Mucosa of descending colon (tissue), 3 donors: ENCODE measurements at regions not wholly inside any gene's neighbourhood (a gene's known extent, or its start where the extent isn't known, plus 50 kb on each side); places are given as distances from the start of the nearest gene placed in this dataset.

Experiments used
- ATAC-seq: fragments of 200-7000 bp; cut with Tn5 transposase; one replicate; pipeline ENCODE4 v1.9.1; 2020; ENCODE audit warnings: mild to moderate bottlenecking, moderate library complexity
- DNase-seq, 3 donors: peaks; one replicate each; pipeline ENCODE4 v3.0.0-alpha.2; 2020
- H3K36me3 ChIP-seq: fragments of 200-600 bp; one replicate; pipeline ENCODE4 v1.8.0; 2021; ENCODE audit warnings: low read depth, mild to moderate bottlenecking
- H3K4me1 ChIP-seq: fragments of 200-600 bp; one replicate; pipeline ENCODE4 v1.8.0; 2021; ENCODE audit warnings: low read depth, mild to moderate bottlenecking
- H3K4me3 ChIP-seq: fragments of 200-600 bp; one replicate; pipeline ENCODE4 v1.8.0; 2021; ENCODE audit warnings: mild to moderate bottlenecking
- H3K9me3 ChIP-seq: fragments of 200-600 bp; one replicate; pipeline ENCODE4 v1.8.0; 2021; ENCODE audit warnings: mild to moderate bottlenecking
- intact Hi-C, 2 donors: fragments of 100-400 bp; cut with DNase I in 1 of 2; cut with micrococcal nuclease in 1 of 2; formaldehyde crosslinking; loops; one replicate each; pipeline versions ENCODE4 v1.11.0 to v1.11.1; 2022; cut with DNase I, micrococcal nuclease
- TF ChIP-seq, protein P1 (sequence below): fragments of 200-600 bp; IDR thresholded peaks from one replicate; pipeline ENCODE4 v1.8.0; 2022; ENCODE audit warnings: antibody characterized with exemption, mild to moderate bottlenecking
- donor health status: DM: no; HTN: no; CAD: no; lungs with moderate emphysema.
- donor health status: DM: no; HTN: no; CAD: no.
- donor health status: DM: no; HTN: yes; CAD: no.

DNA sequence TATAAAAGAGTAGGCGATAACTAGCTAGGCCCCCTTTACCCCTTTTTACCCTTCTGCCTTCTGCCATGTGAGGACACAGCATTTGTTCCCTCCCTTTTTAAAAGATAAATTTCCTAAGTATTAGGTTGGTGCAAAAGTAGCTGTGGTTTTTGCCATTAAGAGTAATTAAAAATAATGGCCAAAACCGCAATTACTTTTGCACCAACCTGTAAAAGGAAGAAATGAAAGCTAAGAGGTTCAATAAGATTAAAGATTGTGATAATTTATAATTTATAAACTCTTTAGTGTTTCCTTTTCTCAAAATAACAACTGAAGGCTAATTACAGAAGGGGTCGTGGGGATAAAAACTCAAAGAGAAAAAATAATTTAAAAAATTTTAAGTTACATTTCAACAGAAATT is 283.5 kb upstream of the PDZRN3 start:
- TF ChIP-seq, protein P1, sequence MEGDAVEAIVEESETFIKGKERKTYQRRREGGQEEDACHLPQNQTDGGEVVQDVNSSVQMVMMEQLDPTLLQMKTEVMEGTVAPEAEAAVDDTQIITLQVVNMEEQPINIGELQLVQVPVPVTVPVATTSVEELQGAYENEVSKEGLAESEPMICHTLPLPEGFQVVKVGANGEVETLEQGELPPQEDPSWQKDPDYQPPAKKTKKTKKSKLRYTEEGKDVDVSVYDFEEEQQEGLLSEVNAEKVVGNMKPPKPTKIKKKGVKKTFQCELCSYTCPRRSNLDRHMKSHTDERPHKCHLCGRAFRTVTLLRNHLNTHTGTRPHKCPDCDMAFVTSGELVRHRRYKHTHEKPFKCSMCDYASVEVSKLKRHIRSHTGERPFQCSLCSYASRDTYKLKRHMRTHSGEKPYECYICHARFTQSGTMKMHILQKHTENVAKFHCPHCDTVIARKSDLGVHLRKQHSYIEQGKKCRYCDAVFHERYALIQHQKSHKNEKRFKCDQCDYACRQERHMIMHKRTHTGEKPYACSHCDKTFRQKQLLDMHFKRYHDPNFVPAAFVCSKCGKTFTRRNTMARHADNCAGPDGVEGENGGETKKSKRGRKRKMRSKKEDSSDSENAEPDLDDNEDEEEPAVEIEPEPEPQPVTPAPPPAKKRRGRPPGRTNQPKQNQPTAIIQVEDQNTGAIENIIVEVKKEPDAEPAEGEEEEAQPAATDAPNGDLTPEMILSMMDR, result no peak
- no peak for ATAC-seq
- Histone ChIP-seq H3K9me3 (no peaks in the 10 kb centered on the region), H3K36me3 (no peaks in the 10 kb centered on the region), H3K4me1 (no peaks in the 10 kb centered on the region), H3K4me3 (no peak overlapping the region)
- no peak for DNase-seq
- intact Hi-C loops, result no loop called here

DNA sequence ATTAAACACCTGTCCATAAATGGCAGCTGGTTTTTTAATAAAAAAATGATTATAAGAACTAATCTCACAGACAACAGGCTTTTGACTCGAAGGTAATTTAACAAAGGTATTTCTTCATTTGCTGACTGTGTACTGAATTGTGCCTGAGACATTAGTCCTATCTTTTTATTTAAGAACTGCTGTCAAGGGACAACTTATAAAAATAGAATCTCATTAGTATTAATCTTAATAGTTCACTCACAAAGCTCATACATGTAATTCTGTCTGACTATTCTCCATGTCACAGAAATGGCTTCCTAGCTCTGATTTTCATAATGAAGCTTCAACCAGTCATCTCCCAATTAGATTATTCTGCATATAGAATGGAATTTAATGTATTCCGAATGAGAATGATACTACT is 276.9 kb upstream of the PDZRN3 start:
- intact Hi-C loops, result no loop called here
- H3K9me3 ChIP-seq, result no peaks in the 10 kb centered on the region
- H3K36me3 ChIP-seq, result no peaks in the 10 kb centered on the region
- TF ChIP-seq, protein P1, result no peak
- DNase-seq (no peak), ATAC-seq (no peak)
- no peaks in the 10 kb centered on the region for H3K4me1 ChIP-seq
- no peak overlapping the region for H3K4me3 ChIP-seq

DNA sequence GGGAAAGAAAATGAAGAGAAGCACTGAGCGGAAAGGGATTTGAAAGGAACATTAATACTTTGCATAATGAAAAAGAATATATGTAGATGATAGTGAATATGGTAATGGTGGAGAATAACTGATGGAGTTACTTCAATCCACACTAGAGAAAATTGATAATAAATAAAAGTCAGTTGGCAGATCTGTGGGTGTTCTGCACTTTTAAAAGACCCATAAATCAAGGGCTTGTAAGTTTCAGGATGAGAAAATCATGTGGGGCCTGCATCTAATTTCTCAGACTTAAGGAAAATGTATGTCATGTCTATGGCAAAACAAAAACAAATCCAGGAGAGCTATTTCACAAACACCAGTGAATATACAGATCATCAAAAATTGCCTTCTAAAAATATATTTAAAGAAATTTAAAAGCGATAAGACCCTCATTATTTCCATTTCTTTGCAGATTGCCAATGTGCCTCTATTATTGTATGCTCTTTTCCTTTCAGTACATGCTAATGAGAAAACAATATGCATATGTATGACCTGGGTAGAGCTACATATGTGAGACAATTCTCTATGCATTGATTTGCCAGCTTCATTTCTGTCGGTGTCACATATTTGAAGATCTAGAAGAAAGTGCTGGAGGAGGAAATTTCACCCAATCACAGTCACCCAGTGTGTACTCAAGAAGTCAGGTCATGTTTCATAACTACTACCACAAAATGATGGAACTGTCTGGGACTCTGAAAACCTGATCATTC is 269.9 kb upstream of the PDZRN3 start:
- H3K4me3 ChIP-seq, result no peak overlapping the region
- no peaks in the 10 kb centered on the region for H3K4me1 ChIP-seq
- no peak for ATAC-seq
- TF ChIP-seq, protein P1, result no peak
- no peak for DNase-seq
- H3K9me3 ChIP-seq, result no peaks in the 10 kb centered on the region
- no peaks in the 10 kb centered on the region for H3K36me3 ChIP-seq
- intact Hi-C loops, result no loop called here

DNA sequence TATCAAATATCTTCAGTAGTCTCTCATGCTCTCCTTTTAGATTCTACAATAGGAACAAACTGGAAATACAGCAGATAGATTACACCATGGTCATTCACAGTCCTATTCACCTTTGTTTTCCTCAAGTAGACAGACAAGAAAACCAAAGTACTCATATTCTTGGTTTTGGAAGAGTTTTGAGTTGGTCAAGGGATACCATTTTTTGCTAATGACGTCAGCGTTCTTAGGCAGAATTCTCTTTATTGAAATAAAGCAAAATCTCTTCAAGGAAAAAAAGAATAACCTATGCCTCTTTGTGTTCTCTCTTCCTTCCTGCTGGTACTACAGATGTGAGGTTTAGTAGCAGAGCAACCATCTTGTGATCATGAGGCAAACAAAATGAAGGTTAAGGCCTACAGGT is 268.3 kb upstream of the PDZRN3 start:
- TF ChIP-seq, protein P1, result no peak
- Histone ChIP-seq H3K4me3 (no peak overlapping the region), H3K4me1 (no peaks in the 10 kb centered on the region), H3K36me3 (no peaks in the 10 kb centered on the region), H3K9me3 (no peaks in the 10 kb centered on the region)
- ATAC-seq (no peak), DNase-seq (no peak)
- intact Hi-C loops, result no loop called here

DNA sequence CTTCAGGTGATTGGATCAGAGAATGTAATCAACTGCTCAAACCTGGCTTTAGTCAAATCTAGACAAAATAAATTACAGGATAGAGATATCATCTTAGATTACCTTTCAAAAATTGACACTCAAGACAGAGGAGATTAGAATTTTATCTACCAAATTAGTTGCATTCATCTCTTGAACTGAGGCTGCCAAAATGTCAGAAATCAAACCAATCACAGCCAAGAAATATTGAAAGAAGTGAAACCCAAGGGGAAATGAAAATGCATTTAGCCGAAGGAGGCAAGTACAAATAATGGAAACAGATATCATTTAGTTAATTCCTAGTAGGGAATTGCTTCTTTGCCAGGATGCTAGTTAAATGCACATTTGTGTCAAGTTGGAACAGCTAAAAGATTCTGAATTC is 261.1 kb upstream of the PDZRN3 start:
- ATAC-seq (no peak), DNase-seq (no peak)
- no peaks in the 10 kb centered on the region for H3K36me3 ChIP-seq
- TF ChIP-seq, protein P1, result no peak
- no peaks in the 10 kb centered on the region for H3K4me1 ChIP-seq
- H3K9me3 ChIP-seq, result no peaks in the 10 kb centered on the region
- no peak overlapping the region for H3K4me3 ChIP-seq
- intact Hi-C loops, result no loop called here

DNA sequence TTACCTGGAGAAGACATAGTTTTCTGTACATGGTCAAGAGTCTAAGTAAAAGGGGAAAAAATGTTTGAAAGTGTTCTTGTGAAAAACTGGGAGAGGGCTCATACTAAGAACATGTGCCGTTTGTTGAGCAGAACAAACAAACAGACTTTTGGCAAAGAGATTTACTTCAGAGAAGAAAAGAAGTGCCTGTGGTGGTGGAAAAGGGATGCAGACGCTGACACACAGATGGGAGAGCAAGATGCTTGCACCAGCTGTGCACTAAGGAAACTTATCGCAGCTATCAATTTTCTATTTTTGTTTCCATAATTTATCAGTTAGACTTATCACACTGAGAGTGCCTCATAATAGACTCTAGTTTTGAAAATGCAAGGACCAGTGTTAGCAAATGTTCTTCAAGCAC is 259.6 kb upstream of the PDZRN3 start:
- TF ChIP-seq, protein P1, result no peak
- H3K36me3 ChIP-seq, result no peaks in the 10 kb centered on the region
- ATAC-seq (no peak), DNase-seq (no peak)
- H3K4me3 ChIP-seq, result no peak overlapping the region
- intact Hi-C loops, result no loop called here
- H3K9me3 ChIP-seq, result no peaks in the 10 kb centered on the region
- no peaks in the 10 kb centered on the region for H3K4me1 ChIP-seq
